ENCODE measurements at regions not wholly inside any gene's neighbourhood (a gene's known extent, or its start where the extent isn't known, plus 50 kb on each side); places are given as distances from the start of the nearest gene placed in this dataset.

DNA sequence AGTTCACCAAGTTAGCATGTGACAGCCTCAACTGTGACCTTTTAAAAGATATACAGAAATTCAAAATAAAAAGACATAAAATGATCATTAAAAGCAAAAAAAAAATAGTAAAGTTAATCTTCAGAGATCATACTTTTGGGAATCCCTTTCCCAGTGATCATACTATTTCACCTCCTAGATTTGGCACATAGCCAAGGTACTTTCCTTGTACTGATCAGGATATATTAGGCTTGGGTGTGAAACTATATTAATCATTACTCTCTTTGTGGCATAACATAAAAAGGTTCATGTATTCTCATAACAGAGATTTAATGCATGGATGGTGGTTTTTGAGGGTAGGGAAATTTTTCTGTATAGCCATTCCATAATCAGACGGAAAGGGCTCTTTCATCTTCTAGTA lies 109.6 kb upstream of the ZWINT start (continued):
- TF ChIP-seq, protein P1, sequence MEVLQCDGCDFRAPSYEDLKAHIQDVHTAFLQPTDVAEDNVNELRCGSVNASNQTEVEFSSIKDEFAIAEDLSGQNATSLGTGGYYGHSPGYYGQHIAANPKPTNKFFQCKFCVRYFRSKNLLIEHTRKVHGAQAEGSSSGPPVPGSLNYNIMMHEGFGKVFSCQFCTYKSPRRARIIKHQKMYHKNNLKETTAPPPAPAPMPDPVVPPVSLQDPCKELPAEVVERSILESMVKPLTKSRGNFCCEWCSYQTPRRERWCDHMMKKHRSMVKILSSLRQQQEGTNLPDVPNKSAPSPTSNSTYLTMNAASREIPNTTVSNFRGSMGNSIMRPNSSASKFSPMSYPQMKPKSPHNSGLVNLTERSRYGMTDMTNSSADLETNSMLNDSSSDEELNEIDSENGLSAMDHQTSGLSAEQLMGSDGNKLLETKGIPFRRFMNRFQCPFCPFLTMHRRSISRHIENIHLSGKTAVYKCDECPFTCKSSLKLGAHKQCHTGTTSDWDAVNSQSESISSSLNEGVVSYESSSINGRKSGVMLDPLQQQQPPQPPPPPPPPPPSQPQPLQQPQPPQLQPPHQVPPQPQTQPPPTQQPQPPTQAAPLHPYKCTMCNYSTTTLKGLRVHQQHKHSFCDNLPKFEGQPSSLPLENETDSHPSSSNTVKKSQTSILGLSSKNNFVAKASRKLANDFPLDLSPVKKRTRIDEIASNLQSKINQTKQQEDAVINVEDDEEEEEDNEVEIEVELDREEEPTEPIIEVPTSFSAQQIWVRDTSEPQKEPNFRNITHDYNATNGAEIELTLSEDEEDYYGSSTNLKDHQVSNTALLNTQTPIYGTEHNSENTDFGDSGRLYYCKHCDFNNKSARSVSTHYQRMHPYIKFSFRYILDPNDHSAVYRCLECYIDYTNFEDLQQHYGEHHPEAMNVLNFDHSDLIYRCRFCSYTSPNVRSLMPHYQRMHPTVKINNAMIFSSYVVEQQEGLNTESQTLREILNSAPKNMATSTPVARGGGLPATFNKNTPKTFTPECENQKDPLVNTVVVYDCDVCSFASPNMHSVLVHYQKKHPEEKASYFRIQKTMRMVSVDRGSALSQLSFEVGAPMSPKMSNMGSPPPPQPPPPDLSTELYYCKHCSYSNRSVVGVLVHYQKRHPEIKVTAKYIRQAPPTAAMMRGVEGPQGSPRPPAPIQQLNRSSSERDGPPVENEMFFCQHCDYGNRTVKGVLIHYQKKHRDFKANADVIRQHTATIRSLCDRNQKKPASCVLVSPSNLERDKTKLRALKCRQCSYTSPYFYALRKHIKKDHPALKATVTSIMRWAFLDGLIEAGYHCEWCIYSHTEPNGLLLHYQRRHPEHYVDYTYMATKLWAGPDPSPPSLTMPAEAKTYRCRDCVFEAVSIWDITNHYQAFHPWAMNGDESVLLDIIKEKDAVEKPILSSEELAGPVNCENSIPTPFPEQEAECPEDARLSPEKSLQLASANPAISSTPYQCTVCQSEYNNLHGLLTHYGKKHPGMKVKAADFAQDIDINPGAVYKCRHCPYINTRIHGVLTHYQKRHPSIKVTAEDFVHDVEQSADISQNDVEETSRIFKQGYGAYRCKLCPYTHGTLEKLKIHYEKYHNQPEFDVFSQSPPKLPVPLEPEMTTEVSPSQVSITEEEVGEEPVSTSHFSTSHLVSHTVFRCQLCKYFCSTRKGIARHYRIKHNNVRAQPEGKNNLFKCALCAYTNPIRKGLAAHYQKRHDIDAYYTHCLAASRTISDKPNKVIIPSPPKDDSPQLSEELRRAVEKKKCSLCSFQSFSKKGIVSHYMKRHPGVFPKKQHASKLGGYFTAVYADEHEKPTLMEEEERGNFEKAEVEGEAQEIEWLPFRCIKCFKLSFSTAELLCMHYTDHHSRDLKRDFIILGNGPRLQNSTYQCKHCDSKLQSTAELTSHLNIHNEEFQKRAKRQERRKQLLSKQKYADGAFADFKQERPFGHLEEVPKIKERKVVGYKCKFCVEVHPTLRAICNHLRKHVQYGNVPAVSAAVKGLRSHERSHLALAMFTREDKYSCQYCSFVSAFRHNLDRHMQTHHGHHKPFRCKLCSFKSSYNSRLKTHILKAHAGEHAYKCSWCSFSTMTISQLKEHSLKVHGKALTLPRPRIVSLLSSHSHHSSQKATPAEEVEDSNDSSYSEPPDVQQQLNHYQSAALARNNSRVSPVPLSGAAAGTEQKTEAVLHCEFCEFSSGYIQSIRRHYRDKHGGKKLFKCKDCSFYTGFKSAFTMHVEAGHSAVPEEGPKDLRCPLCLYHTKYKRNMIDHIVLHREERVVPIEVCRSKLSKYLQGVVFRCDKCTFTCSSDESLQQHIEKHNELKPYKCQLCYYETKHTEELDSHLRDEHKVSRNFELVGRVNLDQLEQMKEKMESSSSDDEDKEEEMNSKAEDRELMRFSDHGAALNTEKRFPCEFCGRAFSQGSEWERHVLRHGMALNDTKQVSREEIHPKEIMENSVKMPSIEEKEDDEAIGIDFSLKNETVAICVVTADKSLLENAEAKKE (CRISPR knock-in tag; IDR thresholded peaks at IDR 0.05): no peak
- TF ChIP-seq, protein P2, sequence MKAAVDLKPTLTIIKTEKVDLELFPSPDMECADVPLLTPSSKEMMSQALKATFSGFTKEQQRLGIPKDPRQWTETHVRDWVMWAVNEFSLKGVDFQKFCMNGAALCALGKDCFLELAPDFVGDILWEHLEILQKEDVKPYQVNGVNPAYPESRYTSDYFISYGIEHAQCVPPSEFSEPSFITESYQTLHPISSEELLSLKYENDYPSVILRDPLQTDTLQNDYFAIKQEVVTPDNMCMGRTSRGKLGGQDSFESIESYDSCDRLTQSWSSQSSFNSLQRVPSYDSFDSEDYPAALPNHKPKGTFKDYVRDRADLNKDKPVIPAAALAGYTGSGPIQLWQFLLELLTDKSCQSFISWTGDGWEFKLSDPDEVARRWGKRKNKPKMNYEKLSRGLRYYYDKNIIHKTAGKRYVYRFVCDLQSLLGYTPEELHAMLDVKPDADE (IDR thresholded peaks at IDR 0.05): no peak
- TF ChIP-seq JUNB (IDR thresholded peaks at IDR 0.05; ENCODE audit: unreplicated experiment) (no peak), ZNF331 (CRISPR knock-in tag; IDR thresholded peaks at IDR 0.05; ENCODE audit: low read depth) (no peak), POLR2AphosphoS5 (IDR thresholded peaks at IDR 0.05; ENCODE audit: low read depth) (no peak), STAT1 (IDR thresholded peaks at IDR 0.05; ENCODE audit: unreplicated experiment) (no peak)

DNA sequence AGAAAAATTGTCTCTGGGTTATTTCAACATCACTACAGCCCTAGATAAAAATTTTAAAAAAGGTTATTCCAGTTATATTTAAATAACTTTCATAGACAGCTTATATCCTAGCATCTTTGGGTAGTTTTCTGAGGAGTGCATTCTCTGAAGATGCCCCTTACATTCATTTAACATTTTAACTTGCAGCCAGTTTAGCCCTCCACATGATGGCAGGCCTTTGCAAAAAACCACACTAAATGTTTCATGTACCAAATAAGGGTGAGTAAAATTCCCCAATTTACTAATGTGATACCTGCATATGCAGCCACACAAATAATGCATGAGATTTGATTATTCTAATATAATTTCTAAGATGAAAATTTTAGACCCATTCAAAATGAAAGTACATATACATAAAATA lies 108.4 kb upstream of the ZWINT start:
- no peak for ATAC-seq

More for the DNA sequence above, 108.4 kb upstream of the ZWINT start:
- no peaks in the 10 kb centered on the region for H3K27me3 Mint-ChIP-seq (ENCODE audit: insufficient read depth, low read depth, poor library complexity)
- no peaks in the 10 kb centered on the region for H3K4me1 Mint-ChIP-seq
- no peak overlapping the region for H2AFZ ChIP-seq
- no peaks in the 10 kb centered on the region for H3K9me2 ChIP-seq (ENCODE audit: insufficient read depth)
- no peaks in the 10 kb centered on the region for H3K36me3 Mint-ChIP-seq (ENCODE audit: low read depth)
- H3K9me3 Mint-ChIP-seq: no peaks in the 10 kb centered on the region
- no peaks in the 10 kb centered on the region for H3K4me1 ChIP-seq (ENCODE audit: insufficient read depth)
- H3K4me2 ChIP-seq: no peak overlapping the region
- peak; percentile 4 for DNase-seq (ENCODE audit: low spot score)
- H3K27ac ChIP-seq (ENCODE audit: low read depth): no peak overlapping the region
- TF ChIP-seq, protein P1 (CRISPR knock-in tag; IDR thresholded peaks at IDR 0.05): no peak
- no peak for TF ChIP-seq POLR2AphosphoS5 (IDR thresholded peaks at IDR 0.05; ENCODE audit: low read depth)
- TF ChIP-seq, protein P3, sequence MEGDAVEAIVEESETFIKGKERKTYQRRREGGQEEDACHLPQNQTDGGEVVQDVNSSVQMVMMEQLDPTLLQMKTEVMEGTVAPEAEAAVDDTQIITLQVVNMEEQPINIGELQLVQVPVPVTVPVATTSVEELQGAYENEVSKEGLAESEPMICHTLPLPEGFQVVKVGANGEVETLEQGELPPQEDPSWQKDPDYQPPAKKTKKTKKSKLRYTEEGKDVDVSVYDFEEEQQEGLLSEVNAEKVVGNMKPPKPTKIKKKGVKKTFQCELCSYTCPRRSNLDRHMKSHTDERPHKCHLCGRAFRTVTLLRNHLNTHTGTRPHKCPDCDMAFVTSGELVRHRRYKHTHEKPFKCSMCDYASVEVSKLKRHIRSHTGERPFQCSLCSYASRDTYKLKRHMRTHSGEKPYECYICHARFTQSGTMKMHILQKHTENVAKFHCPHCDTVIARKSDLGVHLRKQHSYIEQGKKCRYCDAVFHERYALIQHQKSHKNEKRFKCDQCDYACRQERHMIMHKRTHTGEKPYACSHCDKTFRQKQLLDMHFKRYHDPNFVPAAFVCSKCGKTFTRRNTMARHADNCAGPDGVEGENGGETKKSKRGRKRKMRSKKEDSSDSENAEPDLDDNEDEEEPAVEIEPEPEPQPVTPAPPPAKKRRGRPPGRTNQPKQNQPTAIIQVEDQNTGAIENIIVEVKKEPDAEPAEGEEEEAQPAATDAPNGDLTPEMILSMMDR (conservative IDR thresholded peaks at IDR 0.05; ENCODE audit: low read depth in 2 of 2): peak; percentile 19 to 42; a peak in 3 of 4 replicates
- no peaks in the 10 kb centered on the region for H3F3A ChIP-seq (replicated peaks; ENCODE audit: low read depth)
- H3K79me2 ChIP-seq (replicated peaks; ENCODE audit: insufficient read depth): no peaks in the 10 kb centered on the region
- H3K27me3 ChIP-seq (ENCODE audit: insufficient read depth): no peaks in the 10 kb centered on the region
- H3K4me3 Mint-ChIP-seq: no peak overlapping the region
- no peak overlapping the region for H3K4me3 ChIP-seq
- no peaks in the 10 kb centered on the region for H3K36me3 ChIP-seq (ENCODE audit: insufficient read depth)
- H4K20me1 ChIP-seq (replicated peaks; ENCODE audit: insufficient read depth): no peaks in the 10 kb centered on the region
- H3K27ac Mint-ChIP-seq: no peak overlapping the region
